GM19438 (cell line): ENCODE measurements at regions not wholly inside any gene's neighbourhood (a gene's known extent, or its start where the extent isn't known, plus 50 kb on each side); places are given as distances from the start of the nearest gene placed in this dataset.

ENCODE experiments used
- ATAC-seq: cut with Tn5 transposase; IDR thresholded peaks from one replicate; pipeline ENCODE4 v1.9.1; 2021; ENCODE audit warnings: low read depth; ENCODE audit not compliant: unreplicated experiment

DNA sequence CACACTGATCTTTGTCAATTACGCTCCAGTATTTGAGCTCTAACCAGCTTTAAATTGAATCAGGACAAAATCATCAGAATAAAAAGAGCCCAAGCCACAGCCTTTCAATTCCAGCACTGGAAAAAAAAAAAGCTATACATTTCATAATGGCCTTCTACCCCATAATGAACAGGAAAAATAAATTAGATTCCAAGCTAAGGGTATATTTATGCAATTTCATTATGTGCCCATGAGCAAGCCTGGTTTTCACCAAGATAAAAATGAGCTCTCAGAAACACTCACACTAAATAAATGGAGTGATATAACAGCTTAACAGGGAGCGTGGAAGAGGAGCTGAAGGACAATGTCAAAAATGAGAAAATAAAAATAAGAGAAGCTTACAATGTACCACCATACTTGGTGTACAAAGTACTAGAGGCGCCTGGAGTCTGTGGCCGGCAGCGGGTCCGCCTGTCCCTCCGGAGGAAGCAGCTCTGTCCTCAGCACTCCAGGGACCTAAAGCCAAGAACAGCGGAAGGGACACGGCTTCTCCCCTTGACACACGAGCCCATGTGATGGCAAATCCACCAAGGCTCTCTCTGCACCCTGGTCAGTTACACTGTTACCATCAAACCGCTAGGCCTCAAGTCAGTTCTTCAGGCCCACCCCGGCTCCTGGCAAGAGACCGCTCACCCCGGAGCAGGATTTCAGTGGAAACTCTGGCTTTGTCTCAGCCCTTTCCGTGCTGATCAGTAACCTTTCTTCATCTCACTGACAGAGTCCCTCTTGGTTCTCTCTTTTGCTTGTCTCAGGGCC is 69.6 kb downstream of the RBFOX3 start:
- ATAC-seq, result no peak

- no peak for ATAC-seq
These were observed 70.7 kb downstream of the RBFOX3 start for GRCh38 chr17:79539944-79540705.

GRCh38 chr17:79538291-79538690 is 72.6 kb downstream of the RBFOX3 start:
- no peak for ATAC-seq

GRCh38 chr17:79537686-79538085 is 73.2 kb downstream of the RBFOX3 start:
- no peak for ATAC-seq

DNA sequence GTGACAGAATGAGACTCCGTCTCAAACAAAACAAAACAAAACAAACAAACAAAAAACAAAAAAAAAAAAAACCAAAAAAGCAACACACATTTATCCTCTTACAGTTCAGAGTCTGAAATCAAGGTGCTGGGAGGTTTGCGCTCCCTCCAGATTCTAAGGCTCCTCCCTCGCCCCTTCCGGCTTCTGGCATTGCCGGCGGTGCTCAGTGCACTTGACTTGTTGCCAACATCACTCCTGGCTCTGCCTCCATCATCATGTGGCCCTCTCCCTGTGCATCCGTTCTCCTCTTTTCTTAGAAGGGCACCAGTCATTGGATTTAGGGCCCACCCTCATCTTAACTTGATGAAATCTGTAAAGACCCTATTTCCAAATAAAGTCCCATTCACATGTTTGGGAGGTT is 73.8 kb downstream of the RBFOX3 start:
- no peak for ATAC-seq

DNA sequence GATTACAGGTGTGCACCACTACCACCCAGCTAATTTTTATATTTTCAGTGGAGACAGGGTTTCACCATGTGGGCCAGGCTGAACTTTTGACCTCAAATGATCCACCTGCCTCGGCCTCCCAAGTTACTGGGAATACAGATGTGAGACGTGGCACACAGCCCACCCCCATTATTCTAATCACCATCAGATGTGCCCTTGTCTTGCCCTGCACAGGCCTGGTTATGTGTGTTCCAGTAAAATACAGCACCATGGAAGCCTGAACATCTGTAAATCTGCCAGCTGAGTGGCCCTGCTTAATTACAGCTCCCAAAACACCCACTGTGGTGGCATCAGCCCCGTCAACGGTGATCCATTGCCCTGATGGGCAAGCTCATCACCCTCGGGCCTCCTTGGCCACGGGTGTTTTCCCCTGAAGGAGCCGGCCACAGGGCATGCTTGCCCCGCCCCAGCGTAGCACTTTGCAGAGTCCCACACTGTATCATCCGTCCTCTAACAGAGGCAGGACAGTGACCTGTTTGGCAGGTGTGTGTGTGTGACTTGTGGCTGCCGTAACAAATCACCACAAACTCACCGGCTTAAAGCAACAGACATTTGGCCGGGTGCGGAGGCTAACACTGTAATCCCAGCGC is 74.5 kb downstream of the RBFOX3 start:
- ATAC-seq, result no peak

- ATAC-seq, result no peak
These were observed 75.2 kb downstream of the RBFOX3 start for GRCh38 chr17:79535728-79536025.

DNA sequence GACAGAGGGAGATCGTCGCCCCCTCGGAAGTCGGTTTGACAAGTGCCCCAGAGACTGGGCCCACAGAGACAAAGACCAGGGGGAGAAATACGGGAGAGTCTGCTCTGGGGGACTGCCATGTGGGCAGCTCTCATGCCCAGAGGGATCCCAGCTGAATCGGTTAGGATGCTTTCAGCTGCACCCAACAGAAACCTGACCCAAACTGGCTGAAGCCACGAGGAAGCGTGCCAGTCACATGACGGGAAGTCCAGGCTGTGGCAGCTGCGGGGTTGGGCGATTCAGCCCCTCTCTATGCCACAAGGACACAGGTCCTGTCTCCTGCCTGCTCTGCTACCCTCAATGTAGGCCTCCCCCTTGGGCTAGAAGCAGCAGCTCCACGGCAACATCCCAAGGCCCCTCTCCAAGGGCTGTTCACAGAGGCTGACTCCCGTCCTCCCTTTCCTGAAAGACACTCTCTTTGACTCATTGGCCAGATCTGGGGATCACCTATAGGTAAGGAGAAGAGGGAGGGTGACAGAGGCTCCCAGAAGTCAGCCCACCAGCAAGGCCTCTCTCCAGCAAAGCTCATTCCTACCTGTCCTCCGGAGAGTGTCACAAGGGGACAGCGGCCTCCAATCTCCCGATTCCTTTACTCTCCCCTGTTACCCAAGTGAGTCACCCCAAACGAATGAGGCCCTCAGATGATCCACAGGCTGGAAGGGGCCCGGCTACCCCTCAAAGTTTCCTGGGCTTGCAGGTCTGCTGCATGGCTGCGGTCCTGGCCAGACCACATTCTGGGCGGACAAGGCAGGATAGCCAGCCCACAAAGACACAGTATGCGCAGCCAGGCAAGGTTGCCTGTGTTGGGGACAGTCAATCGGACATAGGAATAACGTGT is 75.8 kb downstream of the RBFOX3 start:
- no peak for ATAC-seq

GRCh38 chr17:79534111-79534510 is 76.7 kb downstream of the RBFOX3 start:
- no peak for ATAC-seq

DNA sequence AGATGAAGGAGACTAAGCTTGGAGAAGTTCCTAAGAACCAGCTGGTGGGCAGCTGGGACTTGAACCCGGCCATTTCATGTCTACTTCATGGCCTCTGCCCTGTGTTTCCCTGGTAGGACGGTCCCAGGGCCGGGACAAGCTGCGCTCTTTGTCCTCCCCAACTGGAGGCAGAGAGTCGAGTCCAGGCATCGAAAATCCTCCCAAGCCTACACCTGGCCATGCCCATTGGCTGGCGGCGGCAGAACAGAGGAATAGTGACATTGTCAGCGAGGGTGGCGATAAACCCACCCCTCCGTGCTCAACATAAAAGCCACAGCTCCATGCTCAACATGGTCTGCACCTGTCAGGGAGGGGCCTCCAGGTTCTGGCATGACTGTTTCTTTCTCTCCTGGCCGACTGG is 77.7 kb downstream of the RBFOX3 start:
- ATAC-seq, result no peak

DNA sequence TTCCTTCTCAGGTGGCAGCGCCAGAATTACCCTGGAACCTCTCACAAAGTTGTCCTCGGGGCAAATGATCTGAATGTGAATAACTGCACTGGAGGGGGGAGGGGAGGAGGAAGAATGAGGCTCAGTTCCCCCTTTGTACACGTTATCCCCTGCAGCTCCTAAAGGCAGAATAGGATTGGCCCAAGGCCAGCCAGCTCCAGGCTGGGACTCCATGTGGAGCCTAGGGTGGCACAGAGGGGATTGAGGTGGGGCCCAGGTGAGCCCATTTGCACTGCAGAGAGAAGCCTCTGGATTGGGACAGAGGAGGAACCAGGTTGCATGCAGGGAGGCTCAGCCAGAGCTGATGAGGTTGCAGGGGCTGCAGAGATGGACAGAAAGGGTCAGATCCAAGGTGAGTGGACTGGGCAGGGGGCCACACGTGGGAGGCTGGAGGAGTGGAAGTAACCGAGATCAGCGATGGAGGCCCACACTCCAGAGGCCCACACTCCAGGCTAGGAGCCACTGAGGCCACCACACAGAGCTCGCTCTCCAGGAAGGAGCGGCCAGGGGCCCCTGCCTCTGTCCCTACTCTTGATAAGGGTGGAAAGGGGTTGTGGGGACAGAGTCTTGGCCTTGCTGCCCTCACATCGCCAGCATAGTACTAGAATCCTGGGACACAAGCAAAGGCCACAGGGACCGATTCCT is 78.6 kb downstream of the RBFOX3 start:
- no peak for ATAC-seq

- ATAC-seq, result no peak
These were observed 79.4 kb downstream of the RBFOX3 start for GRCh38 chr17:79531191-79532095.

DNA sequence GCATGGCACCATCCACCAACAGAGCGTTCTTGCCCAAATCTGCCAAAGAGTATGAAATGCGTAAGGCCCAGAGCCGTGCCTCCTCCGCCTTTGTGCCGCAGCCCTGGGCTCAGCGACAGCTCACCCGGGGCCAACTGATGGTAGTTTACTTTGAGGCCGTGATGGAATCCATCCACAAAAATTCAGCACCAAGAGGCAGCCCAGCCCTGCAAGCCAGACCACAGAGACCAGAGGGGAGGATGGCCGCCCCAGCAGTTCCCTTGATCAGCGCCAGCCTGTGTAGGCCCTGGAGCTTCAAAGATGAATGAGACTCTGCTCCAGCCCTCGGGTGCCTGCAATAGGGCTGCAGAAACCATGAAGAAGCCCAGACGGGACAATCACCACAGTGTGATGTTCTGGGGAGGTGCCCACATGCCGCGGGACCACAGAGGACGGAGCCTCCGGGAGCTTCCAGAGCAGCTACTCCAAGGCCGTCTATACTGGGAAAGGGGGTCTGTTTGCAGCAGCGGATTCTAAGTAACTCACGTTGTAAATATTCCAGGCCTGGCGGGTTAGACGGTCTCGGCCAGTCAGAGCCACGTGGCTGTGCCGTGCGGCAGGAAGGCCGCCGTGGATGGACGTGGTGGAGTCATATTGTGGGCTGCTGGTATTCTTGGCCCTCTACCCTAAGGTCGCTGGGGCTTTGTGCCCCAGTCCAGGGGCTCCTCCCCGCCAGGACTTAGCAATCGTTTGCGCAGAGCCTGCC is 80.3 kb downstream of the RBFOX3 start:
- no peak for ATAC-seq

GRCh38 chr17:79529661-79530081 is 81.2 kb downstream of the RBFOX3 start:
- no peak for ATAC-seq

GRCh38 chr17:79528592-79529125 is 82.2 kb downstream of the RBFOX3 start:
- no peak for ATAC-seq

DNA sequence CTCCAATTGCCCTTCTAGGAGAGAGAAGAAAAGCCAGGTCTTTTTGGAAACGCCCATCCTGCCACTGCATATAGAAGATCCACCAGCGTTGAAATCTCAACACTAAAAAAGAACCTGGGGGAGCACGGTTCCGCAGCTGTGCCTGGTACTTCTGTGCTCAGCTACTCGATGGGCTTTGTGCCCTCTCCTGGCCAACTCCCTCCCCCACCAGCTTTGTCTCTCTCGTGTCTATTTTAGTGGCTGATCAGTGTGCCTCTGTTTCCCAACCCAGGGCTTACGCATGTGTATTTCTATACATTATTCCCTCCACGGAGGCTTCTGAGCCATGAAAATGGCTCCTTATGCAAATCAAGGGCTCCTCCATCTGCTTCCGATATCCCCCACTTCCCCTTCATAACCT is 83.5 kb downstream of the RBFOX3 start:
- no peak for ATAC-seq

GRCh38 chr17:79525793-79526677 is 84.8 kb downstream of the RBFOX3 start:
- no peak for ATAC-seq
